ENCODE measurements at regions not wholly inside any gene's neighbourhood (a gene's known extent, or its start where the extent isn't known, plus 50 kb on each side); places are given as distances from the start of the nearest gene placed in this dataset.

DNA sequence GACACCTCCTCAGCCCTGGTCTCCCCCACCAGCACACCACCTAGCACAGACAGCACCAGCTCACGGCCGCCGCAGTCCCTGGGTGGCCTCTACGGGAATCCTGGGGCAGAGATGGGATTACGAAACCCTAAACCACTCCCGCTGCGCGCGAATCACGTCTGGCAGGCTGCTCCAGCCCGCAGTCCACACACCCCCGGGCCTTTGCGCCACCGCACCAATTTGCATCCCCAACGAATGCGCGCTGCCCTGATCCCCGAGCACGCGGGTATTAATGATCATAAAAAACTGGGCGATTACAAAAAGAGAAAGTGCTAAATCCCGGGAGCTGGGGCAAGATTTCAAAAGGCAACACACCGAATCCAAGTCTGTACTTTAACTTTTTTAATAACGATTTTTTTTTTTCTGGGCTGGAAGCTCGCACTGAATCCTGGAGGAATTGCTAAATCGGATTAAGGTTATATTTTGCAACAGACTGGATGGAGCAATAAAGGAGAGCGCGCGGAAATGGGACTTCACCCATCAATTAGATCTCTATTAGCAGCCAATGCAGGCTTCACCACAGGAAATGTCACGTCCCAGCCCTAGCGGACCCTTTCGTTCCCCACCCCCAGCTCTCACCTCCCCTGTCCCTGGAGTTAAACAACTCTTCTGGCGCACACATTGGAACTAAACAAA is 69.8 kb upstream of the TMEM33 start:
- no peak for DNase-seq (ENCODE audit: low read depth in 2 of 2)

DNA sequence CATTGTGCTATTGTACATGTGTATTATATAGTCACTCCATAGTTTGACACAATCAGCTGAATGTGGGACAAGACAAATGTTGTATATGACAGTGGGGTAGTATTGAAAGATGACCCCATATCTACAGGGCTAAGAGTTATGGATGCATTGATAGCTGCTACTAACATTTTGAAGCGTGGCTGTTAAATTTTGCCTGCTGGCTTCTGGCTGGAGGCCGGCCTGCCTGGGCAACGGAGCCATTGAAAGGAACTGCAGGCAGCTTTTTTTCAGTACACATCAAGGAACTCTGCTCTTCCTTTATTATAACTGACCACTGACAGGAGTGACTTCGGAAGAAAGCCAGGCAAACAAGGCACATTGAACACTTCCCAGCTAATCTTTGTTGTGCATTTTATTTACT is 76.1 kb upstream of the TMEM33 start:
- no peak for DNase-seq (ENCODE audit: low read depth in 2 of 2)

DNA sequence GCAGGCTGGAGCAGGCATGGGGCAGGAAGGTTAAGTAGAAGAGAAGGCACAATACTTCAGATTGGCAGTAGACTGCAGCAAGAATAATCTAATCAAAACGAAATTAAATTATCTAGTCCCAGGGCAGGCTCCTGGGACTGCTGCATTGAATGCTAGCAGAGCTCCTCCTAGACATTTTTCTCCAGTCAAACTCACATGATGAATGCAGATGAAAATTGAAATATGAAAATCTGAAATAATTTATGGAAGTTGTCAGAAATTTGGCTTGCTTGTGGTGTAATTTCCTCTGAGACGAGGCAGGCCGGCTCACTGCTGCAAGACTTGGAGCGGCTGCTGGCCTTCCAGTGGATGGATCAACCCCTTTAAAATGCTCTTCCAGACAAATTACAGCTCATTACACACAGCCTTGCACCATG is 78.0 kb upstream of the TMEM33 start:
- DNase-seq (ENCODE audit: low read depth in 2 of 2): no peak

DNA sequence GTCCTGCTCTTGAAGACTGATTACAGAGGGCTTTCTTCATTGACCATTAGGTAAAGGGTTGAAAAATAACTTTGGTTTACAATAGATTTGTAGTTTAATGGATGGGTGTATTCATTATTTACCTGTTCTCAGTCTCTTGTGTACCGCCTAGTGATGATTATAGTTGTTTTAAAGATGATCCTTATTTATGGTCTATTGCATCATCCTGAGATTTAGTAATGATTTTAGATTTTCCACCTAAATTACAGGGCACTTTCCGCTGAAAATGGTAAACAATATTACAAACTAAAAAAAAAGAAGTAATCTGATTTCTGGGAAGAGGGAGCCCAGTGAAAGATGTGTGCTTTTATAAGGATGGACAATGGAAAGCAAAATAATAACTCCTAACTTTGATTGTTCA is 78.4 kb upstream of the TMEM33 start:
- no peak for DNase-seq (ENCODE audit: low read depth in 2 of 2)

DNA sequence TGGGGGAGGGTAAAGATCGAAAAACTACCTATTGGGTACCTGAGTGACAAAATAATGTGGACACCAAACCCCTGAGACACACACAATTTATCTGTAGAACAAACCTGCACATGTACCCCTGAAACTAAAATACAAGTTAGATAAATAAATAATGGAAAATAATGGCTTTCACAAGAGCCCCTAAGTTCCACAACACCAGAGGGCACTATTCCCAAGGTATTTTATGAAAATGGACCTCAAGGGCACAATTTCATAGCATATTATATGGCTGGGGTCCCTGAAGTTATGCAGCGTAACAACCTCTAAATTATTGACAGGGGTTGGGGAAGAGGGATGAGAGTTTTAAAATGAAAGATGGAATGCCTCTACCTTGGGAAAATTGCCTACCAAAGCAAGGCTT is 81.3 kb upstream of the TMEM33 start:
- no peak for DNase-seq (ENCODE audit: low read depth in 2 of 2)

DNA sequence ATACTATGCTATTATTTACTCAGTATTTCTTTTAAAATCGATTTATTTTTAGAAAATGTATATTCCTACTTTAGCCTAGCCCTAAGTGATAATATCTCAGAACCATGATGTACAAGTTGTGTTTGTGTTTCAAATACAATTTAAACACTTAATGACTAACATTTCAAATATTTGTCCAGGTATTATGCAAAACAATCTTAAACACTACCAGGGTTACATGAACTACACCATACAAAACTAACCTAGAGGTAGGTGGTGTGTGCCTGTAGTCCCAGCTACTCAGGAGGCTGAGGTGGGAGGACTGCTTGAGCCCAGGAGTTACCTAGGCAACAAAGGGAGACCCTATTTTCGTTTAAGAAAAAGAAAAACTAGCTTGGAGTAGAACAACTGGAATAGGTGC is 83.0 kb upstream of the TMEM33 start:
- no peak for DNase-seq (ENCODE audit: low read depth in 2 of 2)

DNA sequence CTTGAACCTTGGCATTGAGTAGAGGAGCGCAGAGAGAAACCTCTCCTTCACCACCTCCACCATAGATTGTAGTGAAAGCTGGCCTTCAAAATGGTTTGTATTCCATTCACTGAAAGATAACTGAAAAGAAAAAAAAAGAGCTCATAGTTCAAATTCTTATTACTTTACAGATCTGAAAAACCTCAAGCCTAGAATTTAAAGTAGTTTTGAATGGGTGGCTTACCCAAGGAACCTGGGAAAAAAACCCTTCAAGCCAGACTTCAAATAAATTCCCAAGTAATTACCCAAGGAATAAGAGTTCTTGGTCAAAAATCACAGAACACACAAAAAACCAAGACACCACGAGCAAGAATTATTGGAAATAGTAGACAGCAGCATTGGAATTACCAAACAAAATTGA is 83.6 kb upstream of the TMEM33 start:
- no peak for DNase-seq (ENCODE audit: low read depth in 2 of 2)

DNA sequence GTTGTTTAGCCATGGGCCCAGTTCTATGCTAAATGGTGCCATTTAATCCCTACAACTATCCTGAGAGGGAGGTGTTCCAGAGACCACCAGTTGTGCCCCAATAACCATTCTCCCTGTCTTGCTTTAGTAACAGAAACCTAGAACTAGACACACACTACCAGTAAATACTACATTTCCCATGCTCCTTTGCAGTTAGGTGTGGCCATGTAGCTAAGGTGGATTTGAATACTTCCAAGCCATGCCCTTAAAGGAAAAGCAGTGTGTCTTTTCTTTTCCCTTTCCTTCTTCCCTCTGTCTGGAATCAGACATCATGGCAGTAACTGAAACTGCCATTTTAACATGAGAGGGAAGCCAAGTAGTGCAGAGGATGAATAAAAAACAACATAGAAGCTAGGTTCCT is 90.9 kb upstream of the TMEM33 start:
- no peak for DNase-seq (ENCODE audit: low read depth in 2 of 2)

DNA sequence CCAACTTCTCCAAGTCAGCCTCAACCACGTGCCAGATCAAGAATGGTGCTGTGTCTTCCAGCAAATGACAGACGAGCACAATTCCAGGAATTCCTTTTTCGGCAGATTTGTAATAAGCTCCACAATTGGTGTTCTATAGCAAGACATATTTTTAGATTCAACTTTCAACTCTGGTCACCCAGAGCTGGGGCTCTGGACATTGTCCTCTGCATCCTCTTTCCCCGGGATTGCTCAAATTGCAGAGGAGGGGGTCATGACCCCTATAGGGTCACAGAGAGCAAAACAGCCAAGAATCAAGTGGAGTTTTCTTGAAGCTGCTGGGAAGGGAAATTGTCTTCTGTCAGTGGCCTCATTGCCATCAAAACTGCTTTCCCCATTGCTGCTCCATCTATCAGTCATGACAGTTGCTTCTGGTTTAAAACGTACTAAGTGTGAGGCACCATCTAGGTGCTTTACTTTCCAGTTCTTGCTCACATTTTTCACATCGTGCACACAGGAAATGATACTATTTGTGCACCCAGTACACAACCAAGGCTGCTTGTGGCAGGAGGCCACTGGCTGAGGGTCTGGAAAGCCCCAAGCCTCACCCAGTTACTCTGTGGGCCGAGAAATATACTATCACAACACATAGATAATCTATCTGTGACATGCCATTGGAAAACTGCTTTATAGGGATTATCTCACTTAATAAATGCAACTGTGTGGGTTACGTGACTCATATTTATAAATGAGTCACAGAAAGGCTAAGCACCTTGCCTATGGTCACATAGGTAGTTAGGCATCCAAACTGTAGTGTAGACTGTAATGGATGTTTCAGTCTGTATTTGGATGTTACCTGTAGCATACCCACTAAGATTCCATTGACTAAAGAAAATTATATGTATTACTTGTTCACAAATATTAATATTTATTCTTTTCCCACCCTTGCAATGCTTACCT is 91.7 kb upstream of the PHOX2B start:
- no peak for DNase-seq (ENCODE audit: low read depth in 2 of 2)

DNA sequence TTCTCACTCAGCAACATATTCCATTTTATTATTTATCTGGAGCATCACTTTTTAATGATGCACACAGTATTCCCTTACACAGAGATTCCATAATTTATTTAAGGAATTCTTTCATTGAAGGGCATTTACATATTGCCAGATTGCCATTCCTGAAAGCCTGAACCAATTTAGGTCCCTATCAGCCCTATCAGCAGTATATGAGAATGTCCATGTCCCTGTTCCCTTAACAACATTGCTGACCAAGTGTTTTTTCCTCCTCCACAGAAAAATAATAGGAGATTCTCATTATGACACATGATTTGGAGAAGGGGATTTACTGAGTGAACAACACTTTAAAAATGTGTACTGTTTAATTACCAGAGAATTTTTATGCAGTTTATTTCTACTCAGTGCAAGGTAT is 90.1 kb upstream of the PHOX2B start:
- DNase-seq (ENCODE audit: low read depth in 2 of 2): no peak

DNA sequence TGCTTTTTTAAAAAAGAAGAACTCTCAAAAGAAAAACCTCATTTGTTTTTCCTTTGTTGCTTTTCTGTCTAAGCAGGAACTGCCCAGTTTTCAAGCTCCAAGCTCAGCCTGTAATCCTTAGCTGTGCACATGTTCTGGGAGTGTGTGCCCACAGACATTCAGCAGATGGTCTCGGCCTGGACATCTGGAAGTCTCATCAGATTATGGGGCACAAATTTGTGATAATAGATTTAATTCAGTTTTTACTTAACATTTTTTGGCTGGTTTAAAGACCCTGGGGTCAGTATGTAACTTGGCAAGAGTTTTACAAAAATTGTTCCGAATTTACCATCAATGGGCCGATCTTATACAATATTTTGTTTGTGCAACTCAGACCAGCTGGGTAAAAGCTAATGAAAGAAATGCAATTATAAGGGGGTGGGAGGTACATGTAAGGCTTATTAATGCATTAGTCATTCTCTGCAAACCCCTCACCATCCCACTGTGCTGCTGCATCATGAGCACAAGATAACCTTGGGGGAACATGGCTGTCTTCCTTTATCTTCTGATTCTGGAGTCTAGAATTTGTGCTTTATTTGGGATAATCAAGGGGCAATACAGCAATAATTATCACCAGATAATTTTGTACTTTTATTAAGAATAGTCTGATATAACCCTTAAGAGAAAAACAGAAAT is 86.9 kb upstream of the PHOX2B start:
- no peak for DNase-seq (ENCODE audit: low read depth in 2 of 2)

DNA sequence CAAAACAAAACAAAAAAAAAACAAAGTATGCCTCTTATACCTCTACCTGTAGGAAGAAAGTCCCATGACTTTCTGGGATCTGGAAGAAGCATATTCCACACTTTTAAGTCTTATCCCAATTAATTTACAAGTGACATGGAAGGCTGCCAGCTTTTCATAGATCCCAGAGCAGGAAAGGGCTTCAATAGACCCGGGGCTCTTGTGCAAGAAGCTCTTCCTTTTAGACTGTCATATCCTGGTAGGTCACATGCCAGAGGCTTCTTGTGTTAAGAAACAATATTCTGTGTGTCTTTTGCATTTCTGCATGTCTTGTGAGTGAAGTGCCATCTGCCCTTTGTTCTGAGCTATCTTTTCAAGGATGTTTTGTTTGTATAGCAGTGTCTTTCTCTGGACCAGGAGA is 84.4 kb upstream of the PHOX2B start:
- no peak for DNase-seq (ENCODE audit: low read depth in 2 of 2)

DNA sequence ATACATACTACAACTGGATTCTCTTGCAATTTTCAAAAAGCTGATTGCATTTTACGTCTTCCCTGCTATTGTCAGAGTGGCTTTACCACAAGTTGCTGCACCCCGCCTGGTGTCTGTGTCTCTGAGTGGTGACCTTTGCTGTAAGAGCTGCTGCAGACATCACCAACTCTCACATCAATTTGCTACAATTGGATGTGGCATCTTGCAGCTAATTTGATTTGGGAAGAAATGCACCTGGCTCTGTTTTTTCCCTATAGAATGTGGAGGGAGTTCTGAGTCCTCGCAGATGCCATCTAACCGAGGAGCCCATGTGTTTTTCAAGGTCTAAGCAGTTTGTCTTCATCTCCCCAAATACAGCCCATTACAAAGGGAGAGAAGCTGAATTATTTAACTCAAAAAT is 73.8 kb upstream of the PHOX2B start:
- no peak for DNase-seq (ENCODE audit: low read depth in 2 of 2)

DNA sequence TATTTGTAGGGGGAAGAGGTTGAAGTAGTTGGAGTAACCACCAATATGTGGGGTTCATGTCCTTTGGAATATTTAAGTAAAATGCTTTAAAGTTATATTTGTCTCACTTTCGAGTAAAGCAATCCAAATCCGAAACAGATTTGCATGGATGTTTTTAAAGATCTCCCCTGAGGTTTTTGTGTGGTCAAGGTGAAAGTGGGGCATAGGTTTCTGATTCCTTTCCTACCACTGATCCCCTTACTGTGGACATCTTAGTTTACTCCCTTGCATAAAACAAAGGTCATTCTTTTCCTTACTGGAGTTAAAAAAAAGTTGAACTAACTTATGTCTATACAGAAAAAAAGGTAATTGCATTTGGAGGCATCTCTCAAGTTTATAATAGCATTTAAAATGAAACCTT is 71.9 kb upstream of the PHOX2B start:
- DNase-seq (ENCODE audit: low read depth in 2 of 2): no peak

DNA sequence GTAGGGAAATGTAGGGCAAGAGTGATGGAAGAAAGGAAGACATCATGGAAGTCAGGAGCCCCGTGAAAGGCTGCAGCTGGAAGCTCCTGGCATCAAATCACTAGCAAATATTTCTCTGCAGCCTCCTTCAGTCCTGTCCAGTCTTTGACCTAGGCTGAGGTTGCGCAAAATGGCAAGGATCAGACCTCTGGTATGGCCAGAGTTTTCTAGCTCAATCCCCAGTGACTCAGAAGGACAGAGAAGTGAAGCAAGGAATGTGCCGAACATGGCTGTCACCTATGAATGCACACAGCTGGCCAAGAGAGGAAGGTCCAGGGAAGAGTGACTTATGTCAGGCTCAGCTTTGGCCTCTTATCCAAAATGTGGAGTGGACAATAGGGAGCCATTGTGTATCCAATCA is 71.1 kb upstream of the PHOX2B start:
- no peak for DNase-seq (ENCODE audit: low read depth in 2 of 2)

DNA sequence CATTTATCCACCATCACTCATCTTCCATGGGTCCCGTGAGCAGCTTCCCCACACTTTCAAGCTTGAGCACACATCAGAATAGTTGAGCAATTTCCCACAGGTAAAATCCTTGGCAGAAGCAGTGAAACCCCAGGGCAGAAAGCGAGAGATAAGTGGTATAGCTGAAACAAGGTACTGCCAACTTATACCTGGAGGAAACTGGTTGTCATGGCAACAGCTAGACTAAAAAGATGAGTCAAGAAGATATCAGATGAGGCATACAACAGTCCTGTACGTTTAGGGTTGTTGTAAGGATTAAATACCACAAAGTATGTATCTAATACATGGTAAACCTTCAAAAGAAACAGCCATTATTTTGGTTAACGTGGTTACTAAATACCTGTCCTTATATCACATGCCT is 66.9 kb upstream of the PHOX2B start:
- no peak for DNase-seq (ENCODE audit: low read depth in 2 of 2)

DNA sequence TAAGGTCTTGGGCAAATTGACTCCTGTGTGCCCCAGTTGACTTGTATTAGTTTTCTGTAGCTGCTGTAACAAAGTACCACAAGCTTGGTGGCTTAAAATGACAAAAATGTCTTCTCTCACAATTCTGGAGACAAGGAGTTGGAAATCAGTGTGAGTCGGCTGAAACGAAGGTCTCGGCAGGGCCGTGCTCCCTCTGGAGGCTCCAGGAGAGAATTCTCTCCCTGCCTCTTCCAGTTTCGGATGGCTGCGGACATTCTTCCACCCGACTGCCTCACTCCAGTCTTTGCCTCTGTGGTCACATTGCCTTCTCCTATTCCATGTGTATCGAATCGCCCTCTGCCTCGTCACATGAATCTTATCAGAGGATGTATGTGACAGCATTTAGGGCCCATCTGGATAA is 66.0 kb upstream of the PHOX2B start:
- no peak for DNase-seq (ENCODE audit: low read depth in 2 of 2)

DNA sequence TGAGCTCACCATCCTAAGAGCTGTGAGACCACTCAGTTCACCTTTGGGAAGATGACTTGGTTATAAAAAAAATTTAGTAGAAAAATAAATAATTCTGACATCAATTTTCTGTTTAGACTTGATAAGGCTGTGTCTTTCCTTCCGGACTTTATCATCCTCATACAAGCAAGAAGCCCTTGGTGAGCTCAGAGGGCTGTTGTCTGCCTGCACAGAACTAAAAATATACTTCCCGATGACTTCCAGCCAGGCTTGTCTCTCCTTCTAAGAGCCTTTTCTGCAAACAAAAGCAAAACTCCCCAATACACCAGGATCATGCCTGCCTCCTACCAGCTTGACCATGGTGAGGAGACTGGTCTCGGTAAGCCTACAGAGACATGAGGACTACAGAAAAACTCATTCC is 58.3 kb upstream of the PHOX2B start:
- no peak for DNase-seq (ENCODE audit: low read depth in 2 of 2)

DNA sequence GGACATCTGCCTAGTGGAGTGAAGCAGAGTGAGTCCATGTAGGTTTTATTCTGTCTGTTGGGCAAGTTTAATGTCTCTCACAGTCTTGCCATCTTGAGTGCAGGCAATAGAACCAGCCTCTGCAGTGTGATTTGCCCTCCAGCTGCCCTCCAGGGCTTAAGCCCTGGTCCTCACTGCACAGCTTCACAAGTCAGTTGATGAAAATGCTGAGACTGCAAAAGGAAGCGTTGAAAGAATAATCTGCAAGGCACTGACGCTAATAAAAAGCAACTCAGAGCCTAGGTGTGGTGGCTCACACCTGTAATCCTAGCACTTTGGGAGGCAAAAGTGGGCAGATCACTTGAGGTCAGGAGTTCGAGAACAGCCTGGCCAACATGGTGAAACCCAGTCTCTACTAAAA is 54.1 kb upstream of the PHOX2B start:
- no peak for DNase-seq (ENCODE audit: low read depth in 2 of 2)

DNA sequence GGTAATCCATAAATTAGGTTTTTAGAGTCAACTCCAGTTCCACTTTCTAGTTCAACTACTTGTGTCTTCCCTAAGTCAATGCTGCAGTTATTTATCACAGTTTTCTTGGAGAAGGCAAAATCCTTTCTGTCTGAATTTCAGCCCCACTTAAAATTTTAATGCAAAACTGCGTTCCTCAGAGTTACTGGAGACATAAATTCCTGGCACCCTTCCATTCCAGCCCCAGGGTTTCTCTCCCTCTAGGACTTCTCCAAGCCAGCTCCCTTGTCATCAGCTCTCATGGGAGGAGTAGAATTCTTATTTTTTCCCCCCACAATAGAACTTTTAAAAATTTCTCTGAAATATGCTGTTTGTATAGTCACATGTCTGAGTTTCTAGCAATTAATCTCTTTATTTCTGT is 50.6 kb upstream of the PHOX2B start:
- no peak for DNase-seq (ENCODE audit: low read depth in 2 of 2)

All from stimulated activated CD8-positive, alpha-beta memory T cell treated with anti-CD3 and anti-CD28 coated beads, Interleukin-15, amount 100 ng/mL, for 4 hours (primary cell).